HUDEP-2 (cell line): ENCODE measurements at regions not wholly inside any gene's neighbourhood (a gene's known extent, or its start where the extent isn't known, plus 50 kb on each side); places are given as distances from the start of the nearest gene placed in this dataset.
"Not testable (repeated sequence)": the region's sequence is repeated elsewhere in the genome, so short reads cannot be mapped to it uniquely, and the experiment has no call there.

Source experiments
- DNase-seq, 76 experiments: peaks; one replicate each; lab custom pipeline; 2025; ENCODE audit not compliant: unreplicated experiment in 76 of 76; lab: John Stamatoyannopoulos, UW

GRCh38 chr12:76652402-76652801, 92.8 kb upstream of the OSBPL8 start:
- no peak for DNase-seq

- DNase-seq = no peak
Observed at GRCh38 chr12:76653342-76653741, 93.8 kb upstream of the OSBPL8 start.

GRCh38 chr12:76664731-76665130, 99.2 kb upstream of the ZDHHC17 start:
- no peak for DNase-seq

- DNase-seq = no peak
Observed at GRCh38 chr12:76666290-76666835, 97.6 kb upstream of the ZDHHC17 start.

- DNase-seq = no peak
Observed at GRCh38 chr12:76669981-76670380, 93.9 kb upstream of the ZDHHC17 start.

- no peak for DNase-seq
Observed at GRCh38 chr12:76670776-76671175, 93.1 kb upstream of the ZDHHC17 start.

GRCh38 chr12:76674669-76675315, 89.1 kb upstream of the ZDHHC17 start:
- no peak for DNase-seq

GRCh38 chr12:76676261-76676660, 87.7 kb upstream of the ZDHHC17 start:
- DNase-seq = not testable (repeated sequence)

- no peak for DNase-seq
Observed at GRCh38 chr12:76678992-76679391, 84.9 kb upstream of the ZDHHC17 start.

- DNase-seq = no peak
Observed at GRCh38 chr12:76679778-76680177, 84.1 kb upstream of the ZDHHC17 start.

GRCh38 chr12:76680940-76681339, 83.0 kb upstream of the ZDHHC17 start:
- DNase-seq = no peak

- no peak for DNase-seq
Observed at GRCh38 chr12:76685246-76685678, 78.7 kb upstream of the ZDHHC17 start.

GRCh38 chr12:76687981-76688380, 75.9 kb upstream of the ZDHHC17 start:
- DNase-seq = no peak

- DNase-seq = peak in 6 of 76 experiments; percentile 5 to 22 (median 18)
Observed at GRCh38 chr12:76688631-76689030, 75.3 kb upstream of the ZDHHC17 start.

- no peak for DNase-seq
Observed at GRCh38 chr12:76690921-76691700, 72.8 kb upstream of the ZDHHC17 start.

- no peak for DNase-seq
Observed at GRCh38 chr12:76692846-76693245, 71.1 kb upstream of the ZDHHC17 start.

- no peak for DNase-seq
Observed at GRCh38 chr12:76694369-76694768, 69.5 kb upstream of the ZDHHC17 start.

- no peak for DNase-seq
Observed at GRCh38 chr12:76696186-76696585, 67.7 kb upstream of the ZDHHC17 start.

- DNase-seq = no peak
Observed at GRCh38 chr12:76697849-76698248, 66.1 kb upstream of the ZDHHC17 start.

GRCh38 chr12:76698316-76698715, 65.6 kb upstream of the ZDHHC17 start:
- DNase-seq = no peak

- peak in 1 of 76 experiments; percentile 13 for DNase-seq
Observed at GRCh38 chr12:76698966-76699365, 64.9 kb upstream of the ZDHHC17 start.

GRCh38 chr12:76701690-76702089, 62.2 kb upstream of the ZDHHC17 start:
- no peak for DNase-seq
